GM18505 (cell line): ENCODE measurements at regions not wholly inside any gene's neighbourhood (a gene's known extent, or its start where the extent isn't known, plus 50 kb on each side); places are given as distances from the start of the nearest gene placed in this dataset.

Experiments
- ATAC-seq: cut with Tn5 transposase; IDR thresholded peaks from one replicate; pipeline ENCODE4 v1.9.1; 2021; ENCODE audit not compliant: unreplicated experiment
- POLR2A ChIP-seq: IDR thresholded peaks from 4 replicates; pipeline ENCODE4 v1.6.1; 2011; ENCODE audit warnings: borderline replicate concordance; ENCODE audit not compliant: insufficient read depth, insufficient read length; ENCODE audit errors: extremely low read depth

DNA sequence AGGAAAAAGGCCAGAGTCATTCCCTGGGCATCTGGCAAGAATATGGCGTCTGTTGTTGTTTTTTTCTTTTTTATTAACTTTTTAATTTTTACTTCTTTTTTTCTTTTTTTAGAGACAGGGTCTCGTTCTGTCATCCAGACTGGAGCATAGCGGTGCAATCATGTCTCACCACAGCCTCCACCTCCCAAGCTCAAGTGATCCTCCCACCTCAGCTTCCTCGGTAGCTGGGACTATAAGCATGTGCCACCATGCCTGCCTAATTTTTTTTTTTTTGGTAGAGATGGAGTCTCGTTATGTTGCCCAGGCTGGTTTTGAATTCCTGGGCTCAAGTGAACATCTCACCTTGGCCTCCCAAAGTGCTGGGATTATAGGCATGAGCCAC, 54.0 kb upstream of the PRDM11 start:
- TF ChIP-seq POLR2A = no peak
- no peak for ATAC-seq

DNA sequence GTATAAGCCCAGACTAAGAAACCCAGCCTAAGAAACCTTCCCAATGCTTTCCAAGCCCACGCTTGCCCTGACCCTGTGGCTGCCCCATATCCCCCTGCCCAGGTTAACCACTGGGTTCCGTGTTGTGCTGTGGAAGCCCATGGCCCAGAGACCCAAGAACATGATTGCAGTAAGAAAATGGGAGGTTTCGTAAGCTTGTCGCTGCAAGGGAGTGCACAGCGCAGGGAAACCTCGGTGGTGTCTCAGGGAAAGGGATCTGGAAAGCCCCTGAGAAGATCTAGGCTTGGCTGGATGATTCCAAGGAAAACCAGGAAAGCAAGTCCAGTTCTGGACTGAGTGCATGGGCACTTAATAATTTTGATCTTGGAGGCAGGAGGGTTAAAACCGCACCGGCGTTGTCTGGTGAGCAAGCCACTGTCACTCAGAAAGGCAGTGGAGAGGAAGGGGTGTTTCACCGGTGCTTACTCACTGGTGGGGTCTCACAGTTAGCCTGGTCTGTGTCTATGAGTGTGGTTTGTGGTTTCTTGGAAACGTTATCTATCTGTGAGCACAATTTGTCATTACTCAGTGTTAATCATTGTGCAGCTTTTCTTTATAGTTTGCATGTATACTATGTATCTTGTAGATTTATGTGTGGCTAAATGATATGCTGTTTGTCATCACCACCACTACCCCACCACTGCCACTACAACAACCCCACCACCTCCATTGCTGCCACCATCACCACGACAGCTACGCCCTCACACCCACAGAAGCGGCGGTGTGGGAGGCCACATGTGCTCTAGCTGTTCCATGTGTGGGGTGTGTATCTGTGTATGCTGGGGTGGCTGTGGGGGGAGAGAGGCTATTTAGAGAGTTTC, 53.3 kb upstream of the PRDM11 start:
- no peak for TF ChIP-seq POLR2A
- no peak for ATAC-seq

DNA sequence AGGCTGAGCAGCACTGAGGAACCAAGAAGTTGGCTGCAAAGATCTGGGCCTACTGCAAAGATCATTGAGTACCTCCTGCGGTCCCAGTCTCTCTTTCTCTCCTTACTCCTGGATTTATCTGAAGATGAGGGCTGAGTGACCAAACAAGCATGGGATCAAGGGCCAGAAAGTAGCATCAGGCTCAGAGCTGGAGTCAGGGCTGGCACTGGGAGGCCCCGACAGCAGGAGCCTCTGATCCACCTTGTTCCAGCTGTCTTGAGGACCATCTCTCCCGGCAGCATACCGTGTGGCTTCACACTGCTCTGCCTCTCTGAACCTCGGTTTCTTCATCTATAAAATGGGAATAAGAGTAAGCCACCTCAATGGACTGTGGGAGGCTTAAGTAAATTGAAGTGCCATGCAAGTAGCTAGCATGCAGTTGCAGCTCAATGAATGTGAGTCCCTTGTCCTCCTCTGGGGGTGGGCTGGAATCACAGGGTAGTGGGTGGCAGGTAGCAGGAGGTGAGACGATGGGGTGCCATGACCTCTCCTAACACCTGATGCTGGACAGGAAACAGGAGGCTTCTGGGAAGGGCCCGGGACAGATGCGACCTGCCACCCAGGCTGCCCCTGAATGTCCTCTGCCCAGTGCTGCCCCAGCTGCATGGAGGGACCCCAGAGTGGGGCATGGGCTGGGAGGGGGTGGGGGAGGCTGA, 52.5 kb upstream of the PRDM11 start:
- no peak for ATAC-seq

DNA sequence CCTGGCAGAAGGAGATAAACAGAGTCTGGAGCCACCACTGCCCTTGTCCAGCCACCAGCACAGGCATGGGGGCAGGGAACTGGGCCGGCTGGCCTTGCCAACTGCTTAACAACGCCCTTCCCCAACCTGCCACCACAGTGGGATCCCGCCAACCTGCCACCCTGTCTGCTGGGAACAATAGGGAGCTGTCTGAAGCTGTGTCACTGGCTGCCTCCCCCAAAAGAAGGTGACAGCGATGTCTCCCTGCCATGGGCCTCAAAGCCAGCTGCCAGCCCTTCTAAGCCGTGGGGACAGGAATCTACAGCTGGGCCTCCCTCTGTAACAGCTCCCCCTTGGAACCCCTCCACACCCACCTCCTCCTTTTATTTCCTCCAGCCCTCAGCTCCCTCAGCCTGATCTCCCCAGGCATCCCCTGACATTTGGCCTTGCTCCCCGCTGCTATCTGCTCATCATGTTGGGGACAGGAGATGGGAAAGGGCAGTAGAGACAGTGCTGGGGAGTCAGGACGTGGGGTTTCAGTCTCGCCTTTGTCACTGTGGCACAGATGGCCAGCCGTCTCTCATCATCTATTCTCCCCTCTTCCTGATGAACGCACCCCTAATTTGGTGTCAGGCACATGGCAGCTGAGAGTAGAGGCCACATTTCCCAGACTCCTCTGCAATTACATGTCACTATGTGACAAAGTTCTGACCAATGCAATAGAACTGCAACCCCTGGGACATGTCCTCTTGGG, 51.3 kb upstream of the PRDM11 start:
- ATAC-seq = no peak

More for the DNA sequence above, 52.5 kb upstream of the PRDM11 start:
- TF ChIP-seq POLR2A = no peak

DNA sequence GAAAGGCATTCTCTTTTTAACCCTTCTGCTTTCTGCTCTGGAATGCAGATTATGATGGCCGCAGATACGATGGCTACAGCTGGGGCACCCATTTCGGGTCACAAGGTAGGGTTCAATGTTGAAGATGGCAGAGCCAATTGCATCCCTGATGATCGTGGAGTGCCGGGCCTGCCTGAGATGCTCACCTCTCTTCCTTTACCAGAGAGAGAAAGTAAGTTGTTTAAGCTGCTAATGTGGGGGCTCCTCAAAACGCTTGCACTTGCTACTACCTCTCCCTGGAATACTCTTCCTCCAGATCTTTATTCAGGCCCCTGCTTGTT, 50.8 kb upstream of the PRDM11 start:
- no peak for ATAC-seq
- no peak for TF ChIP-seq POLR2A

More for the DNA sequence above, 51.3 kb upstream of the PRDM11 start:
- TF ChIP-seq POLR2A = no peak

DNA sequence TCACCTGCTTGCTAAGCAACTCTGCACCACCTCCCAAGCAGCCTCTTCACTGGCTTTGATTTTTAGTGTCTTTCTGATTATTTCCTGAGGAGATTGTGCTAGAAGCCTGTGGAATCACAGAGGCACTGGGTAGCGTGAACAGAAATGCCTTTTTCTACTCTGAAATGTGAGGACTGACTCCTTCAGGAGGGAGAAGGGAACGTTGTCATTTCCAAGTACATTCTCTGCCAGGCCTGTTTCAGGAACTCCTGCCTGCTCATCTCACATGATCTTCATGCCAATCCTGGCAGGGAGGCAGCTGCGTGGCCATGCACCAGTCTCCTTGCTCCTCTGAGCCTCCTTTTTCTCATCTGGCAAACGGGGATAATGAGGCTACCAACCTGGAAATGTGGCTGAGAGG, 49.8 kb upstream of the PRDM11 start:
- ATAC-seq = no peak
- no peak for TF ChIP-seq POLR2A
